ENCODE measurements at regions not wholly inside any gene's neighbourhood (a gene's known extent, or its start where the extent isn't known, plus 50 kb on each side); places are given as distances from the start of the nearest gene placed in this dataset.
"Not testable (repeated sequence)": the region's sequence is repeated elsewhere in the genome, so short reads cannot be mapped to it uniquely, and the experiment has no call there.

DNA sequence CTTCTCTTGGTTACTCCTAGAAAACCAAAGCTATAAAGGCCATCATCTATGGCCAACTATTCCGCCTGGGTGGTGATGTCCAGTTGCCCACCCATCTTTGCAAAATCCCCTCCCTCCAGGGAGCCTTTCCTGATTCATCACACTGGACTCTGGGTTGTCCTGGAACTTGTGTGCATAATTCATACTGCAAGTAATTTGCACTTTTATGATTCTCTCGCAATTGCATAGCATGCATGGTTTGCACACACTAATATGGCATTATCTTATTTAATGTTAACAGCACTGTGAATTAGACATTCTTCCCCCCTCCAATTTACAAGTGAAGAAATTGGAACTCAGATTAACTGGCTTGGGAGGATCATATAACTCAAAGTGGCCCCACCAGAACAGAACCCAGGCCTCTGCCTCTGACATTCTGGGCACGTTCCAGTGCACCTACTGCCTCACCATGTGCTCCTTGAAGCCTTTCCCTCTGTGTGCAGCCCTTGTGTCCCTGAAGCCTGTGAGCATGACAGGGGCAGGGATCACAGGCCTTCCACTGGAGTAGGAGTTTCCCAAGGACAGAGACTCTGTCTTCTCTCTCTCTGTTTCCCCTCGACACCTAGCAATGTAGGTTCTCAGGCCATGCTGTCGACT is 98.9 kb upstream of the IPO9 start:
- no peak for DNase-seq

DNA sequence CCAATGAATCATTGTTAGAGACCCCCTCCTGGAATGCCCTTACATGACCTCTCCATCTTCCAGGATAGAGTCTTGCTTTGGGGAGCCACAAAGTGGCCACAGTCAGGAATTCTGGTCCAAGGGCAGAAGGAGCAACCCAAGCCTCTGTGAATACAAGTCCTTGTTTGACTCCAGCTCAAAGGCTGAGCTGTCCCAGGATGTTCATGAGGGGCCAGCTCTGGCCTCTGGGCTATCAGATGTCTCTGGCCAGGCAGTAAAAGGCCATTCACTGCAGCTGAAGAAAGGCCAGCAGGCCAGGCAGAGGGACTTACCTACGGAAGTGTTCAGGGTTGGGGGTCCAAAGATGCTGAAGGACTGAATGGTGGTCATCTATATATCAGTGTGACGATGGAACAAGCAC is 98.3 kb upstream of the IPO9 start:
- no peak for DNase-seq

DNA sequence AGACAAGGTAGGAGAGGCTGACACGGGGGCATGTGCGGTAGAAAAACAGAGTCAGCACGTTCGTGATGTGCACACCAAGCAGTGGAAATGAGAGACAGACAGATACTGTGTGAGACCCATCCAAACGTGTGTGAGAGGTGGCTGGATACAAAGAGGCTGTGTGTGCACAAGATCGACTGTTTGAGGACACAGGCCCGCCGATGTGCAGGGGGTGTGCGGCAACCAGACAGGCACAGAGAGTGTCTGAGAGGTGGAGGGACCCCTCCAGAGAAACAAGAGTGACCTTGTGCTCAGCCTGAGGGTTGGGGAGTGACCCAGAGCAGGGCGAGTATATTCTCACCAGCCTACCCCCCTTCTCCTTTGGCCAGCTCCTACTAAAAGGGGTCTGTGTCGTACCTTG is 97.8 kb upstream of the IPO9 start:
- no peak for DNase-seq

DNA sequence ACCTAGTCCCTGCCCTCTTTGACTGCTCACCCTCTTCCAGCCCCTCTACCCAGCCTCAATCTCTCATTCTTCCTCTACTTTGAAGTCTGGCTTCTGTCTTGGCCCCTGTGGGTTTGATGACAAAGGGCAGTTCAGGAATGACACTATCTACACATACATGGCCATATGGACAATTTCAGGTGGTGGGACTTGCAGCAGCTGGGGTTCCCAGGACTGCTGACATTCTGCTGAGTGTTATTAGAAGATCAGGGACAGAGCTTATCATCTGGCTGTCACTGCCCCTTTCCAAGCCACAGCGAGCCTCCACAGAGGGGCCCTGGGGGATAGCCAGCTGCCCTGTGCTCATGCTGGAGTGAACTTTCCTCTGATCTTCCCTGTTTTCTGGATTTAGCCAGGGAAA is 97.4 kb upstream of the IPO9 start:
- no peak for DNase-seq

DNA sequence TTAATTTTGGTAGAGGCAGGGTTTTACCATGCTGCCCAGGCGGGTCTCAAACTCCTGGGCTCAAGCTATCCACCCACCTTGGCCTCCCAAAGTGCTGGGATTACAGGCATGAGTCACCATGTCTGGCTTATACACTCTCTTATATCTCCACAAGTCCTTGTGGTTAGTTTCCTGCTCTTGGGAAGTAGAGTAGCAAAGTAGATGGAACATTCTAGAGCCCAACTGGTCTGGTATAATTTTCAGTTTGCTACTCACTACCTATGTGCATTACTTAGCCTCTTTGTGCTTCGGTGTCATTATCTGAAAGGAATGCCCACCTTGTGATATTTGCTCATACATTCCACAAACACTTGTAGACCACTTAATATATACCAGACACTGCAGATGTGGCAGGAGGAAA is 96.6 kb upstream of the IPO9 start:
- no peak for DNase-seq

DNA sequence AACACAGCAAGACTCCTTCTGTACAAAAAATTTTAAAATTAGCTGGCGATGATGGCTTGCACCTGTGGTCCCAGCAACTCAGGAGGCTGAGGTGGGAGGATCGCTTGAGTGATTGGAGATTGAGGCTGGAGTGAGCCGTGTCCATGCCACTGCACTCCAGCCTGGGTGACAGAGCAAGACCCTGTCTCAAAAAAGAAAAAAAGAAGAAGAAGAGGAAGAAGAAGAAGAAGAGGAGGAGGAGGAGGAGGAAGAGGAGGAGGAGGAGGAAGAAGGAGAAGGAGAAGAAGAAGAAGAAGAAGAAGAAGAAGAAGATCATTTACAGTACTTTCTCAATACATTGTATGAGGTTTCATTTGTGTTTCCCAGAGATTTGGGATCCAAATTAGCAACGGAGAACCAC is 94.7 kb upstream of the IPO9 start:
- DNase-seq, result not testable (repeated sequence)

DNA sequence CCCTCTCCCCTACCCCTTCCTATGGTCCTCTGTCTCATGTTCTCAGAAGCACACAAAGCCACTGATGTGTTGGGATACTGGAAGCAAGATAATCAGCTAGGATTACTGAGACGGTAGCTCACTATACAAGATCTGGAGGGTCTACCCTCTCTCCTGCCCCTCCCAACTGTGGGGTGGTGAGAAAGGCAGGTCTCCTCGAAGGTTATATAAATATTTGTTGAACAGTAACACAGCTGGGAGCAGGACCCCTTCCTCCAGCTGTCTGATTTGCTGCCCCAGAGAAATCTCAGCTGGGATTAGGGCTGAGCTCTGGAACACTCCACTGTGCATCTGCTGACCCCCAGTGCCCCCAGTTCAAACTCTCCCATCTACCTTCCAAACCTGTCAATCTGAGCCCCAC is 94.2 kb upstream of the IPO9 start:
- DNase-seq, result no peak

DNA sequence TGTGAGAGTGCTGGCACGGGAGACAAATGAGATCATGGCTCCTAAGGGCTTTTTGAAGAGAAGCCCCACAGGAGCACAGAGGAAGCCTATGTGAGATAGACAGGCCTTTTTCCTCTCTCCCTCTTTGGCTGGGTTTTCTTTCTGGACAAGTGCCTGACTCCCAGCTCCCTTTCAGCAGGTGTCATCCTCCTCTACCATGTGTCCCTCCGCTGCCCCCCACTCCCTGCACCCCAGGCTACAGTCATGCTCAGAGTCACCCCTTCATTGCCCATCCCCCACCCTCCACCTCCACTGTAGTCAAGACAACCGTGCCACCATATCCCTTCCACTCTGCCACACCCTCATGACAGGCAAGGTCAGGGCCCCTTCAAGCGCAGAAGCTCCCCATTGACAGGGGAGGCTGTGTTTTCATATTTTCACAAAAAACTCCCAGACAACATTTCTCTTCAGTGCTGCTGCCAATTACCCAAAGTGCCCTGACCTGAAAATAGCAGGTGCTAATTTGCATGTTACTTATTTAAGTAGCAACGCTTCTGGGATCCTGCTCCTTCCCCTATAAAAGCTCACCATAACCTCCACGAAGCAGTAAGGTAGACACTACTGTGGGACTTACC is 92.1 kb upstream of the IPO9 start:
- no peak for DNase-seq

DNA sequence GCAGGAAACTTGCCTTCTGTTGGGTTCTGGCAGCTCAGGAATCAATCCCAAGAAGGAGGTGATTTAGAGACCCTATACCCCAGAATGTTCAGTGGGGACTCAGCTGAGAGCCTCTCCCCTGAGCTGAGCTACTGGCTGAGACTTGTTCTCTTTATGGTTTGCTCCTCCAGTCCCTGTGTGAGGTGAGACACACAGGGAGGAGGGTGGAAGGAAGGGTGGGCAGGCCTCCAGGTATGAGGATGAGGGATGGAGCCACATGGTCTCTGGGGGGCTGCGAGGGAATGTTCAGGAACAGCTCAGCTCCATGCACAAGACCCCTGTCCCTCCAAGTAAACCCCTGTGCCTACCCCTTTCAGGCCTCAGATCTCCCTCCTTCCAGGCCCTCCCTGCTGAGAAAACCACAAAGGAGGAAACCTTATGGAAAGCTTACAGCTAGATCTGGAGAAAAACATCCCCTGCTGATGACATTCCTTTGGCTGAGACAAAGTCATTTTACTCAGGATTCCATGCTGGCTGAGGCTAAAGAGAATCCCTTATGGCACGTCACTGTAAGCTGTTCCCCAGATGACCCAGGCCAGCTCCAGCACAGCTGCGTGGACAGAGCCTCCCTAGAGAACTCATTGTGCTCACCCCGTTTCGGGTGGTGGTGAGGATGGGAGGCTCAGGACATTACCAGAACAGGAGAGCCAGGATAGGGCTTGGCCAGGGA is 91.5 kb upstream of the IPO9 start:
- DNase-seq, result no peak

DNA sequence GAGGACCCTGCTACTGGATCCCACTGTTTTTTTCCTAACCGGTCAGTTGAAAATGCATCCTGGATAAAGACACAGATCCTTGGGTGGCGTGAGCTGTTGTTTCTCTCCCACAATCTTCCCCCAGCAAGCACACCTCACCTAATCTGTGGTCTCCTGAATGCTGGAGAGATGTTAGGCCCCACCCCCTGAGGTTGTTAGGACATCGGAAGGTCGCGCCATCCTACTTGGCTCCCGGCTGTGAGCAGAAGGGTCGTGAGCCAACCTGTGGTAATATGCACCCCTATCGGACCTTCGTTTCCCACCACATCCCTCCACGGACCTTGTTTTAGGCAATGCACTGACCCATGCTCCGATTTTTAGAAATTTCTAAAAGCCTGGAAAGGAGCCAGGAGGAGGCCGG is 89.9 kb upstream of the IPO9 start:
- DNase-seq, result no peak

DNA sequence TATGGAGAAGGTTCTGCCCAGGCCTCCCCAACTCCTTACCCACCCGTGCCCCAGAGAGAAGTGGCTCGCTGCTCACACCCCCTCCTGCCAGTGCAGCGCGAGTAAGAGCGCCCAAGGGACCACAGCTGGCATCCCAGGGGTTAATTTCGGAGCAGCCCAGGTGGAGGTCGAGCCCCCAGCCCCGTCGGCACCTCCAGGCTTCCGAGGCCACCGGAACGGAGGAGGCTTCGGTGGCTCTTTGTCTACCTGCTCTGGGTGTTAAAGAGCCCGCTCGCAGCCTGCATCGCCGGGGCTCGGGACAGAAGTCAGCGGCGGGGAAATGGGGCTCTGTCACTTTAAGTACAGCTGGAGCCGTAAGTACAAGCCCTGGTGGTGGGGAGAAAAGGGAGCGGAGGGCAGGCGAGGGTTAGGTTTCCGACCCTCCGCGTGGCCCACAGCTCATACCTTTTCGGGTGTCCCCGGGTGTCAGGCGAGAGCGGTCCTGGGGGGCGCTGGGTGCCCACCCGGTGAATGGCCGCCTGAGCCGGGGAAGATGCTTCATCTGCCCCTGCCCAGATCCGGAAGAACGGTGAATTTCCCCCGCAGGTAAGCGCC is 89.4 kb upstream of the IPO9 start:
- DNase-seq, result peak; percentile 48 to 60

DNA sequence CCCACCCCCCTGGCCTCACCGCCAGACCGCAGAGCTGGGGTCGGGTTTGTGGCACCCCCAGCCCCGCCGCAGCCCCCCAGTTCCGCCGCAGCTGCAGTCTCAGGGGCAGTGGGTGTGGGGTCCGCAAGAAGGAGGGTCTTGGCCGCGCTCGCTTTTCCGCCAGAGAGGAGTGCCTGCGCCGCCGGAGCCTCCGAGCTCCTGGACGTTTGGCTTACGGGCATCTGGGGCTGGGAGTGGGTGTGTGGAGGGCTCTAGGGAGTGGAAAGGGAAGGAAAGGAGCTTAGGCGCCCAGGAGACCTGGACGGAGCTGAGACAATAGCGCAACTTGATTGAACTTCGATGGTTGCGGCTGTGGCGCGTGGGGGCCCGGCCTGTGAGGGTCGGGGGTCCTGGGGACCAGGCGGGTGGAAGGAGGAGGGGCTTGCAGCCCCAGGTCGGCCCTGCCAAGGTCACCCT is 88.8 kb upstream of the IPO9 start:
- DNase-seq, result peak; percentile 4 to 8

DNA sequence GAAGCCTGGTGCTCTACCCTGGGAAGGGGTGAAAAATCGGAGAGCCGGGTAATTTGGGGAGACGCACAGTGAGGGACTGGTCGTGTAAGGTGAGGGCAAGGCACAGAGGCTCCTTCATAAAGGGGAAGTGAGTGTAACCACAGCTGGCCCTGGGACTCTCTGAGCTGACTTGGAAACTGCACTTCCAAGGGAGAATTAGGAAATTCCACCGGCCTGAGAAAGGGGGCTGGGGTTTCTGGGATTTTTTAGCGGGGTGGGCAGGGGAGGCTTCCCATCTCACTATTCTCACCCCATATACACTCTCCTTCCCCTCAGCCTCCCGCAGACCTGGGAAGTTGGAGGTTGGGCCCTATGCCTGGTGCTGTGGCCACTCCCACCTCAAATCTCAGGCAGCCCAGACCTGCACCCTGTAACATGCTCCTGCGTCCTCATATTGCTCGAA is 88.3 kb upstream of the IPO9 start:
- peak in 1 of 2 experiments; percentile 4 for DNase-seq

DNA sequence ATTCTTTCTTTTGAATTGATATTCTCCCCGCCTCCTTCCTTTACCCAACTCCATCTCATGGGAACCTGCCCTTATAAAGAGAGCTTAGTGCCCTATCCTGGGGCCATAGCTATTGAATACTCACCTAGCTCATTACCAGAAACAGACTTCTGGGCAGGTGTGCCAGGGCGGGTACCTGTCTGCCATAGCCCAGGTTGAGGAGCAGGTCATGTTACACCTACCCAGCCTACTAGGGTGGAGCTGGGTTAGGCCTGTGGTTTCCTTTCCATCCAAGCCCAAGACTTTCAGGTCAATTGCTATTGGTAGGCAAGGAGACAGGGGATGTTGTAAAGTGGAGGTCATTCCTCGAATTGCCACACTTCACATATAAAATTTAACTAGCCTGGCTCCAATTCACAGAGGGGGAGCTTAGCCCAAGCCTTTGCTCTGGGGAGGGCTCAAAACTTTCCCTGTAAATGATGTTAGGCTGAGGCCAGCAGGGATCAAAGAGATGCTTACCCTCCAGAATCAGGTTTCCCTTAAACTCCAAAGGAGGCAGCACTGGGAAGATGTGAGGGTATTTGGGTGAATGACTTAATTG is 87.1 kb upstream of the IPO9 start:
- DNase-seq, result no peak

DNA sequence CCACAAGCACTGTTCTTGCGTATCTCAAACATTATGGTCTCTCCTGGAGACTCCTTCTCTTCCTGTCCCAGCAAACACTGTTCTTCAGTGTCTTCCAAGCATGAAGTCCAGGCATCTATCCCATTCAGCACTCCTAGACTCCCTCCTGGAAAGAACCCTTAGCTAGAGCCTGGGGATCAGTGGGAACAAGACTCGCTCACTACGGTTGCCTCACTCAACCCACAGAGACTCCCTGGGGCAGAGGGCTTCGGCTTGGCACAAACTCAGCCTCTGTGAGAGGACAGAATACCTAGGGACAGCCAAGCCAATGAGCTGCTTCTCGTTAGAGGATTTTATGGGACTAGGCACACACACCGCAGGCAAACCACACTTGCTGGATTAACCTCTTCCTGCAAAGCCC is 86.5 kb upstream of the IPO9 start:
- no peak for DNase-seq

DNA sequence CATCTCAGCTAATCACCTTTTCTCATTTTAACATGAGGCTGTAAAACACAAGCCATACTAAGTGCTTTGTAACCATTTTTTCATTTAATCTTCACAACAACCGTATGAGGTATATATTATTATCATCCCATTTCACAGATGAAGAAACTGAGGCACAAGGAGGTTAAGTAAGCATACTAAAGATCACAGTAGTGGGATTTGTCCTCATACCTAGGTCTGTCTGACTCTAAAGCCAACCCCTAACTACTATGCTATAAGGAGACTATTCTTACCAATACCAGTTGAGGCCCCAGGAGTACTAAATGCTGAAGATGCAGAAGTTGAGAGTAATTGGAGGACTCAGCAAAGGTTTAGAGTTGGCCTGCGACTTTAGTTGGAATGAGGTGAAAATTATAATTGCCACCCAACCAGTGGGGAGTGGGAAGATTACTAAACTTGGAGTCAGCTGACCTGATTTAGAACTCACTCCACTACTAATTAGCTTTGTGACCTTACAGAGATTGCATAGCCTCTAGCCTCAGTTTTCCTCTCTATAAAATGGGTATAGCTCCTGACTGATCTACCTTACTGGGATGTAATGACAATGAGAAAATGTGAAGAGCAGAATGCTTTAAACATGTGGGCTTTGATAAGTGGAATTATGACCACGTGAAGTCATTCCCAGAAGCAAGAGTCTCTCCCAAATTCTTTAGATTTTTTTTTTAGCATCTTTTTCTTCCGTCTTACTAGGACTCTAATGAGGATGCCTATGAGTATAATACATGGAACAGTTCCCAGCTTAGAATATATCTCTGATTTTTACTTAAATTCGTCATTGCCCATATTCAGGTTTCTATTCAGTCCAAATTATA is 85.8 kb upstream of the IPO9 start:
- DNase-seq, result no peak

DNA sequence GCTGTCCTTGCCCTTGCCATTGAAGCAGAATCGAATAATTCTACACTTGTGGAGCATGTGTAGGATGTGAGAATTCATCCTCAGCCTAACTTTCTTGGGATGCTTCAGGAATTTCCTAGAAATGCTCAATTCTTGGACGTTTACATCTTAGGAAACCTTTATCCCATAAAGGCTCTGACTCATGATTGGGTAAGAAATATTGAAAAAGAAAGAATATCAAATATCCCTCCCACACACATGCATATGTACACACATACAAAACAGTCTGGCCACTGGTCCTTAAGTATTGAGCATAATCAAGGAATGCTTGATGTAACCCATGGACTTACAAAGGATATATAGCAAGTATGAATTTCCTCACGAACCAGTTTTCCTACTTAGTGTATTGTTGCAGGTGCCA is 83.9 kb upstream of the IPO9 start:
- DNase-seq, result no peak

DNA sequence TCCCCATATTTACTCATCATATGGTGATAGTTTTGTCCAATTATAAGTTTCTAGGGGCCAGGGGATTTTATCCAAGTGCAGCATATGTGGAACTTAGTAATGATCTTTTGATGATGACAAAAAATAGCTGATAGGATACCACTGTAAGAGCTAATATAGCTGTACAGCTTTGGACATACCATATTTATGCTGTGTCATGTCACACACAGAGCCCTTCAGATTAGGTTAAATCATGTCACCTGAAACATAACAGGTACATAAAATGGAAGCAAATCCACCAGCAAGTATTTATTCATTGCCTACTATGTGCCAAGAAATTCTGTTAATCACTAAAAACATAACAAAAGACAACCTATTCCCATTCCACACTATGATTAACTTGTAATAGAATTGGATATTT is 82.8 kb upstream of the IPO9 start:
- no peak for DNase-seq

DNA sequence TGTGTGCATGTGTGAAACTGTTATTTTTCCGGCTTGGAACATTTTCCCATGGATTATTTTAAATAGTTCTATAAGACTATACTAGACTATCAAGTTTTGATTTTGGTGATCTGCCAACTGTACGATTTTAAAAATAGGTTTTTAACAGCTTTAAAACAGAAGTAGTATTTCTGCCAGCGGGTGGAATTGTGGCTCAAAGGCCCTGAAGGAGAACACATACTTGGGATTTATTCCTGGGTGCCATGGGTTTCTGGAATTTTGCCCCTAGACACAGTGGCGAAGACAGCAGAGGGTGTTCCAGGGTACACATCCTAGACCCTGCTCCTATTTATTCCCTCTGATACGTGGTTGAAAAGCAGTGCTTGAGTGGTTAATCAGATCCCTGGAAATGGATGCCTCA is 81.7 kb upstream of the IPO9 start:
- no peak for DNase-seq

DNA sequence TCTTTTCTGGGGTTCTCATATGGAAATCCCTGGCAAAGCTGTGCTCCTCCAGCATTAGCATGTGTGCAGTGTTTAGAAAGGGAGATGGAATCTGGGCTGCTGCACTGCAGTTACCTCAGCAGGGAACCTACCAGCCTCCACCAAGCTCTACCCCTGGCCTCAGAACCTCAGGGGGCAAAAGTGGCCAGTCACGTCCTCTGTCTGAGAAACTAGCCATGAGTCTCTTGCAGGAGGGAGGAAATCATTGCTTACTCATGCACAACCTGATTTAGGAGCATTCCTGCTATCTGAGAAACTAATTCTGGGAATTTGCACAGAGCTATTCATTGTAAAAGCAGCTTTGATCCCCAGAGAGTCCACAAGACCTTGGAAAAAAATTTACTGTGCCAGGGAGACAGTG is 80.6 kb upstream of the IPO9 start:
- no peak for DNase-seq

DNA sequence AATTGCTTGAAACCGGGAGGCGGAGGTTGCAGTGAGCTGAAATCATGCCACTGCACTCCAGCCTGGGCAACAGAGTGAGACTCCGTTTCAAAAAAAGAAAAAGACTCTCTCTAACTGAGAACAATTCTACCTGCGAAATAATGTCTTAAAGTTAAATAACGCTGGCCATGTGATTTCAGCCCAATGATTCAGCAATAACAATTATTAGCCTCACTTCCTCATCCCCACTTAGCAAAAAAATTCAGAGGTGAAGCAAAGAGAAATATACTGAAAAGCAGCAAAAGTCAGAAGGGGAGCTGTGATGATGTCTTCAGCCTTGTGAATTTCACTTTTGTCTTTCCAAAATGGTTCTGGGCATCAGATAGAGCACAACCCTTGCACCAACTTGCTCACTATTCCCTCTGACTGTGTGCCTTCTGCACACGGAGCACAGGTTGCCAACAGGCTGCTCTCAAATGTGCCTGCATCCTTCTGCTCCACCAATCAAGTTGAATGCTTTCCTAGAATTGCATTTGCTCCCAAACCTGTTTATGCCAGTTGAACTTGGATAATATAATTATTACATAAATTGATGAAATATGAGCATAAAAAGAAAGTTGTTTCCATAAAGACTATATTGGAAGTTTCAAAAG is 79.8 kb upstream of the IPO9 start:
- no peak for DNase-seq

DNA sequence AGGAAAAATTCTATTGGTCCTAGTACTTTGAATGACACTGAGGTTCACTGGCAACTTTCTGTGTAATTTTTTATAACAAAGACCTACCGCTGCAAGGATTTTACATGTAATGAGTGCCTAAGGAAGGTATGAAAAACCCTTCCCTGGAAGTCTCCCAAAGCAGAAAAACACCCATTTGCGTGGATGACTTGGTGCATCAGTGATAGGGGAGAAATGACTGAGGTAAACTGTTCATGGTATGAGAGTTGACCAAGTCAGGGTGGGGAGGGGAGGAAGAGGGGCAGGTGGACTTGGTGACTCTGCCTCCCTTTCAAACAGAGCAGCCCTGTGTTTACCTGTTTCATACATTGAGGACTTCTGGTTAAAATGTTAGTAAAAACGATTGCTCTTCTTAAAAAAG is 78.8 kb upstream of the IPO9 start:
- no peak for DNase-seq

All from activated CD4-positive, alpha-beta T cell treated with anti-CD3 and anti-CD28 coated beads, Interleukin-2, amount 50 U/mL, for 48 hours (primary cell).